Prostate gland (tissue), 1 donor: ENCODE measurements at regions not wholly inside any gene's neighbourhood (a gene's known extent, or its start where the extent isn't known, plus 50 kb on each side); places are given as distances from the start of the nearest gene placed in this dataset.

Experiments
- POLR2A ChIP-seq: fragments of 450-650 bp; IDR thresholded peaks from one replicate; pipeline ENCODE4 v1.6.1; 2016; ENCODE audit warnings: antibody characterized with exemption, mild to moderate bottlenecking
- POLR2AphosphoS5 ChIP-seq: sonication (generic); formaldehyde crosslinking; IDR thresholded peaks from one replicate; pipeline ENCODE4 v1.6.1; 2017; ENCODE audit warnings: antibody characterized with exemption

DNA sequence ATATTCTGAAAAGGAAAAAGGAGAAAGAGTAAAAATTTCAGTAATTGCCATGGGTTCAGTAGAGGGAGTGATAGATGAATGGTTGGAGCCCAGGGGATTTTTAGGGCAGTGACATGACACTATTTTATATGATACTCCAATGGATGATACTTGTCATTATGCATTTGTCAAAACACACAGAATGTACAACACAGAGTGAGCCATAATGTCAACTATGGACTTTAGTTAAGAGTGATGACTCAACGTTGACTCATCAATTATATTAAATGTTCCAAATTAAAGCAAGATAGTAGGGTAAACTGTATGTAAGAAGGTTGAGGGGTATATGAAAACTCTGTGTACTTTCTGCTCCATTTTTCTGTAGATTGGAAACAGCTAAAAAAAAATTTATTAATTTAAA lies 586.4 kb downstream of the TAF11L14 start:
- TF ChIP-seq POLR2A (no peak), POLR2AphosphoS5 (no peak)
